ENCODE measurements at regions not wholly inside any gene's neighbourhood (a gene's known extent, or its start where the extent isn't known, plus 50 kb on each side); places are given as distances from the start of the nearest gene placed in this dataset.

DNA sequence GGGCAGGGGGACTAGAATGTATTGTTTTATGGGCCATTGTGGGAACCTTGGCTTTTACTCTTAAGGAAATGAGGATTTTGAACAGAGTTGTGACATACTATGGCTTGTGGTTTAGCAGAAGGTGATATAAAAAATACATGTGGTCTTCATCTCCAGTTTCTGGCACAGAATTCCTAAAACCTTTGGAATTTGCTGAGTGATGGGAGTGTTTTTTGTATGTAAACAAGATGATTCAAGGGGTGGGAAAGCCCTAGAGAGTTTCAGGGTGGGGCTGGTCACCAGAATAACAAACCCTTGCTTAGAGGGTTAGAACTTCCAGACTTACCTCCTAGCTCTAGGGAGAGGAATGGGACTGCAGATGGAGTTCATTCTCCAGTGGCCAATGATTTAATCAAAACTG lies 316.1 kb downstream of the PHKB start:
- Histone ChIP-seq H3K27me3 (replicated peaks; ENCODE audit: control insufficient read depth, insufficient read depth, low read length) (no peaks in the 10 kb centered on the region), H3K4me3 (ENCODE audit: low read depth, low read length) (no peak overlapping the region), H3K9me3 (no peaks in the 10 kb centered on the region), H3K4me1 (no peaks in the 10 kb centered on the region), H3K36me3 (ENCODE audit: control insufficient read depth, insufficient read depth, low read length) (no peaks in the 10 kb centered on the region)
- CTCF ChIA-PET: no interaction called here
- intact Hi-C loops (cut with micrococcal nuclease; ENCODE audit: unreplicated experiment): no loop called here
- peaks cover 4% of the 10 kb centered on the region for H3K27me3 Mint-ChIP-seq (ENCODE audit: insufficient read depth, unreplicated experiment)
- POLR2A ChIA-PET: no interaction called here
- H3K27ac Mint-ChIP-seq (ENCODE audit: unreplicated experiment): no peak overlapping the region
- DNase-seq: no peak
- TF ChIP-seq, protein P1, sequence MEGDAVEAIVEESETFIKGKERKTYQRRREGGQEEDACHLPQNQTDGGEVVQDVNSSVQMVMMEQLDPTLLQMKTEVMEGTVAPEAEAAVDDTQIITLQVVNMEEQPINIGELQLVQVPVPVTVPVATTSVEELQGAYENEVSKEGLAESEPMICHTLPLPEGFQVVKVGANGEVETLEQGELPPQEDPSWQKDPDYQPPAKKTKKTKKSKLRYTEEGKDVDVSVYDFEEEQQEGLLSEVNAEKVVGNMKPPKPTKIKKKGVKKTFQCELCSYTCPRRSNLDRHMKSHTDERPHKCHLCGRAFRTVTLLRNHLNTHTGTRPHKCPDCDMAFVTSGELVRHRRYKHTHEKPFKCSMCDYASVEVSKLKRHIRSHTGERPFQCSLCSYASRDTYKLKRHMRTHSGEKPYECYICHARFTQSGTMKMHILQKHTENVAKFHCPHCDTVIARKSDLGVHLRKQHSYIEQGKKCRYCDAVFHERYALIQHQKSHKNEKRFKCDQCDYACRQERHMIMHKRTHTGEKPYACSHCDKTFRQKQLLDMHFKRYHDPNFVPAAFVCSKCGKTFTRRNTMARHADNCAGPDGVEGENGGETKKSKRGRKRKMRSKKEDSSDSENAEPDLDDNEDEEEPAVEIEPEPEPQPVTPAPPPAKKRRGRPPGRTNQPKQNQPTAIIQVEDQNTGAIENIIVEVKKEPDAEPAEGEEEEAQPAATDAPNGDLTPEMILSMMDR (IDR thresholded peaks at IDR 0.05; ENCODE audit: insufficient read depth in 1 of 2, low read depth in 1 of 2, low read length in 1 of 2, severe bottlenecking in 1 of 2, unreplicated experiment in 1 of 2): no peak
- no TSS peak for BruUV-seq (replicated peaks)
- no peaks in the 10 kb centered on the region for H3K9me3 Mint-ChIP-seq (ENCODE audit: unreplicated experiment)
- no peaks in the 10 kb centered on the region for H3K36me3 Mint-ChIP-seq (ENCODE audit: insufficient read depth, unreplicated experiment)
- no peak overlapping the region for H3K4me3 Mint-ChIP-seq (ENCODE audit: unreplicated experiment)
- no peaks in the 10 kb centered on the region for H3K4me1 Mint-ChIP-seq (ENCODE audit: low read depth, unreplicated experiment)

DNA sequence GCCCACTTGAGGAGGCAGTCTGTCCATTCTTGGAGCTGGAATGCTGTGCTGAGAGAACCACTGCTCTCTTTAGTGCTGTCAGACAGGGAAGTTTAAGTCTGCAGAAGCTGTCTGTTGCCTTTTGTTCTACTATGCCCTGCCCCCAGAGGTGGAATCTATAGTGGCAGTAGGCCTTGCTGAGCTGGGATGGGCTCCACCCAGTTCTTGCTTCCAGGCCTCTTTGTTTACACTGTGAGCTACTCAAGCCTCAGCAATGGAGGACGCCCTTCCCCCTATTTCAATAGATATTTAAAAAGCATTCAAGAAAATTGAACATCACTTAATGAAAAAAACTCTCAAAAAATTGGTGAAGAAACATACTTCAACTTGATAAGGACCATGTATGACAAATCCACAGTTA lies 313.5 kb downstream of the PHKB start:
- TF ChIP-seq, protein P1 (IDR thresholded peaks at IDR 0.05; ENCODE audit: insufficient read depth in 1 of 2, low read depth in 1 of 2, low read length in 1 of 2, severe bottlenecking in 1 of 2, unreplicated experiment in 1 of 2): peak in 1 of 2 experiments; percentile 5
- intact Hi-C loops (cut with micrococcal nuclease; ENCODE audit: unreplicated experiment): no loop called here
- CTCF ChIA-PET: no interaction called here
- H3K9me3 ChIP-seq: no peaks in the 10 kb centered on the region
- peak; percentile 34 to 55 for DNase-seq
- Mint-ChIP-seq H3K9me3 (ENCODE audit: unreplicated experiment) (no peaks in the 10 kb centered on the region), H3K4me1 (ENCODE audit: low read depth, unreplicated experiment) (no peaks in the 10 kb centered on the region), H3K27ac (ENCODE audit: unreplicated experiment) (no peak overlapping the region), H3K27me3 (ENCODE audit: insufficient read depth, unreplicated experiment) (peaks cover 8% of the 10 kb centered on the region), H3K4me3 (ENCODE audit: unreplicated experiment) (no peak overlapping the region), H3K36me3 (ENCODE audit: insufficient read depth, unreplicated experiment) (no peaks in the 10 kb centered on the region)
- H3K4me1 ChIP-seq: no peaks in the 10 kb centered on the region
- no peak overlapping the region for H3K4me3 ChIP-seq (ENCODE audit: low read depth, low read length)
- BruUV-seq (replicated peaks): no TSS peak
- no peaks in the 10 kb centered on the region for H3K36me3 ChIP-seq (ENCODE audit: control insufficient read depth, insufficient read depth, low read length)
- POLR2A ChIA-PET: no interaction called here
- H3K27me3 ChIP-seq (replicated peaks; ENCODE audit: control insufficient read depth, insufficient read depth, low read length): no peaks in the 10 kb centered on the region

DNA sequence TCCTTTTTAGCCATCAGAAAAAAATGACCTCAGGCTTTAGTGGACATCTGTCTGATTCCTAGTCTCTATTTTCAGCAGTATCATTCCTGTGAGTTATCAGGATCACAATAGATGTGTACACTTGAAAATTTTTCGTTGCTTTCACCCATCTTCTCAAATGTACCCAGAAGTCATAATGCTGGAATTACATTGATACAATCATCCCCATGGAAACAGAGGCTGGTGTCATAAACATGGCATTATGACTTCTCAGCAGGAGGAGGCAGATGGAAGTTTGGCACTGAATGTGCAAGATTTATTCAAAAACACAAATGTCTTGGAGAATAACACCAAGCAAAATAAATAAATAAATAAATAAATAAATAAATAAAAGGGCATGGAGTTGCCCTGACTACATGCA lies 292.5 kb downstream of the PHKB start:
- ChIA-PET POLR2A (no interaction called here), CTCF (no interaction called here)
- Histone ChIP-seq H3K27me3 (replicated peaks; ENCODE audit: control insufficient read depth, insufficient read depth, low read length) (no peaks in the 10 kb centered on the region; the same call in 1 of the 2 replicates), H3K4me1 (no peaks in the 10 kb centered on the region), H3K9me3 (no peaks in the 10 kb centered on the region), H3K4me3 (ENCODE audit: low read depth, low read length) (no peak overlapping the region), H3K36me3 (ENCODE audit: control insufficient read depth, insufficient read depth, low read length) (no peaks in the 10 kb centered on the region)
- DNase-seq: no peak
- BruUV-seq (replicated peaks): no TSS peak
- no peaks in the 10 kb centered on the region for H3K9me3 Mint-ChIP-seq (ENCODE audit: unreplicated experiment)
- H3K27ac Mint-ChIP-seq (ENCODE audit: unreplicated experiment): no peak overlapping the region
- no peaks in the 10 kb centered on the region for H3K36me3 Mint-ChIP-seq (ENCODE audit: insufficient read depth, unreplicated experiment)
- no peaks in the 10 kb centered on the region for H3K4me1 Mint-ChIP-seq (ENCODE audit: low read depth, unreplicated experiment)
- no peaks in the 10 kb centered on the region for H3K27me3 Mint-ChIP-seq (ENCODE audit: insufficient read depth, unreplicated experiment)
- TF ChIP-seq, protein P1 (IDR thresholded peaks at IDR 0.05; ENCODE audit: insufficient read depth in 1 of 2, low read depth in 1 of 2, low read length in 1 of 2, severe bottlenecking in 1 of 2, unreplicated experiment in 1 of 2): no peak
- no peak overlapping the region for H3K4me3 Mint-ChIP-seq (ENCODE audit: unreplicated experiment)
- intact Hi-C loops (cut with micrococcal nuclease; ENCODE audit: unreplicated experiment): no loop called here

All from Caco-2 (cell line).